ENCODE measurements at regions not wholly inside any gene's neighbourhood (a gene's known extent, or its start where the extent isn't known, plus 50 kb on each side); places are given as distances from the start of the nearest gene placed in this dataset.
"Not testable (repeated sequence)": the region's sequence is repeated elsewhere in the genome, so short reads cannot be mapped to it uniquely, and the experiment has no call there.

DNA sequence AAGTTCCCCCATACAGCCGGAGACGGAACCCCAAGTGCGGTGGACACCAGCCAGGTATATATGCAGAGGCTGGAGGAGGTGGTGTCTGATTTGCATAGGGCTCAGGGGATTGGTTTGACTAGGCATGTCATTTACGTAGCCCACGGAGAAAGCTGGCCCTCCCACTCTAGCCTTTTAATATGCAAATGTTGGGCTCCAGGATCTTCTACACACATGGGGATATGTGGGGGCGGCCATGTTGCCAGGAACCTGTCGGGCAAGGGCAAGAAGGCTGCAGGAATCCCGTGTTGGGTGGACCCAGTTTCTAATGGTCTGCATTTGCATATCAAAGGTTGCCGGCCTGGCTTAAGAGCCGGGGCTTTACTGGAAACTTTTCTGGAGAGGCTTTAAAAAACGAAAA, 57.4 kb downstream of the FTHL17 start:
- DNase-seq = not testable (repeated sequence)

DNA sequence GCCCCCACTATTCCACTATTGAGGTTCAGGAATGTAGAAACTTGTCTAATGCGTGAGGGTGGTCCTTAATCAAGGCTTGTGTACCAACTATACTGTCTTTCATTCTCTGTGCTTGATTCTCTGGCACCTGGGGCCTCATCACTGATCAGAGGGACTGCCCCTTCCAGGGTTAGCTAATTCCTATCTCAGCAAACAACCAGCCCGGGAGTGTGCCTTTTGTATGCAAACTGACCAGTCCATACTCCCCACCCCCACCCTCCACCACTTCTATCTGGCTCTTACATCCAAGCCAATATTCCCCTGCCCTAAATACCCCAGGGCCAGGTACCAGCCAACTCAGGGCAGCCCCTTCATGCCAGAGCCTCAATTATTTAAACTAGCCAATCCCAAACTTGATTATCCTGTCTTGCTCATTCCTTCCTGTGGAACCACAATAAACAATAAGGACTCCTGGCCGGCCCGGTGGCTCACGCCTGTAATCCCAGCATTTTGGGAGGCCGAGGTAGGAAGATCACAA, 59.3 kb downstream of the FTHL17 start:
- no peak for DNase-seq

DNA sequence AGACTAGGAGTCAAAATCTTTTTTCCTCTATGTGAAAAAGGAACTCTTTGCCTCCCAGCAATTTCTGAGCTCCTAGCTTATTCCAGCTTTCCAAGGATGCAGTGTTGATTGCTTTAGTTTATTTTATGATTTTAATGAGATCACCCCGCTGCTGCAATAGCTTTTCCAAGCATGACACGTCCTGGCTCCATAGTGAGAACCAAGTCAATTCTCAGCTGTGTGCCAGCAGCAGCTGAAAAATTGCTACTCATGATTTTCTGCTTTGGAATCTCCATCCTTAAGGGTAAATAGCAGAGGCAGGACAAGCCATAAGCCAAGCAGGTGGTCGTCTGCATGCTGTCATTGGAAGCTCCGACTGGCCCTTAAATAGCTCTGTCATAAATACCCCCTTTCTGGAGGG, 64.5 kb downstream of the FTHL17 start:
- no peak for DNase-seq

DNA sequence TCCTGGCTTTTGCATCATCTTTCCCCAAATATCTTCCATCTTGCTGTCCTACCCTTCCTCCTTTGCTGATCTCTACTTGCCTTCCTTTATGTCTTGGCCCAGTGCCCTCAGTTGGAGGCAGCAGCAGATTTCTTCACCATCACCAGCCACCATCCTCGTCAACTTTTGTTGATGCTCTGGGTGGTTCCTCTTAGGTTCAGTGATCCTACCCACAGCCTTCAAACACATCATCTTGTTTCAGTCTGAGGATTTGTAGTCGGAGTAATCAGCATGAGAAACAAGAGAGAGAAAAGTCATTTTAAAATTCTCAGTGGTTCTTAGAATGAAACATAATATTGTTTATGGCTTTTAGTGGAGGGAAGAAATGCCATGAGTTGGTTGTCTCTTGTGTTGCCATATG, 65.8 kb downstream of the FTHL17 start:
- DNase-seq = no peak

DNA sequence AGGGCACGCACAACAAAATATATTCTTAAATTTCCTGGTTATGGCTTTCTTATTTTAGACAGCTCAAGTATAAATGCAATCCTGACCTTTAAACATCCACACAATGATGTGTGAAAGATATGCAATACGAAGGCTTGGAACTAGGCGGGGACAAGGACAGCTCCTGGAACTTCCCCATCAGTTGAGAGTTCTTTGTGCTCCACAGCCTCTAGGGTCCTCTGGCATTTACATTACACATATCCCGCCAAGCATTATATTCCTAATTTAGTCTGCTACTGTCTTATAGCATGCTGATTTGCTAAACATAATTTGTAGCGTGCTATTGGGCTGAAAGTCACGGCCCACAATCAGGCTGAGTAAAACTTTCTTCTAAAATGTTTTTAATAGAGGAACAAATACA, 74.4 kb downstream of the FTHL17 start:
- DNase-seq = no peak

DNA sequence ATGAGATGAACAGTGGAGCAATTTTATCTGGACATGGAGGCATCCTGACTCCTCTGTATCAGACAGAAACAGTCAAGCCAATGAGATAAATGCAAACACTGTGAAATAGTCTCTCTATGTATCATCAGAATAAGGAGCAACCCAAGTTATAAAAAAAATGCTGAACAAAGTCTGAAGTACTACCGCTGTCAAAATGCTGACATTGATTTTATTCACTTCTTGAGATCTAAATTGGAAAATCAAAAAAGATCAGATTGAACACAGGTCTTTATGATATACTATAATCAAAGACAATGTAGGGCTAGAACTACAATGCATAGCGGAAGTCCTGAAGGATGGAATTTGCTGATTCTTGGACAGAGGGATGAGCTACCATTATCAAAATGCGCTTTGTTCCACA, 76.1 kb downstream of the FTHL17 start:
- DNase-seq = no peak

DNA sequence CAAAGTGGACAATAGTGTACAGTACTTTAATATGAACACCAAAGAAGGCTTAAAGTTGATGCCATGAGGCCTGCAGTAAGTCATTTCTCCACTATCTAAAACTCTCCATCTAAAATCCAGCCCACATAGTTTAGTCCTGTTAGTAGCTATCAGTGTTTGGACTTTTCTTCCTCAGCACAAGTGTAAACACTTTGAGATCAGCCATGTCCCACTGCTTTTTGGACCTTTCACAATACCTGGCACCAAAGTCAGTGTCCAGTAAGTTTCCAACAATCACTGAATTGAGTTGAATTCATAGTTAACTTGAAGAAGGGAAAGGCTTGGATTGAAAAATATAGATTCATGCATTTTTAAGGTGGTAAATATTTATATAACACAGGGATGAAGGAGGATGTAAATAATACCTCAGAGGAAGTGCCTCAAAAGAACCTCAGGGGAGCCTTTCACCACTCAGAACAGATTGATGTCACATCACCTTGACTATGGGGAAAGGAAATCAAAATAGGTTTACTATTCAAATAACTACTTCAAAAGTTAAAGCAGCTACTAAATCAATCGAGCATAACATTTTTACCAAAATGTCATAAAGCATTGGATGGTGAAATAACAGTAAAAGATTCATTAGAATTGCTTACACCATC, 76.7 kb downstream of the FTHL17 start:
- DNase-seq = no peak

DNA sequence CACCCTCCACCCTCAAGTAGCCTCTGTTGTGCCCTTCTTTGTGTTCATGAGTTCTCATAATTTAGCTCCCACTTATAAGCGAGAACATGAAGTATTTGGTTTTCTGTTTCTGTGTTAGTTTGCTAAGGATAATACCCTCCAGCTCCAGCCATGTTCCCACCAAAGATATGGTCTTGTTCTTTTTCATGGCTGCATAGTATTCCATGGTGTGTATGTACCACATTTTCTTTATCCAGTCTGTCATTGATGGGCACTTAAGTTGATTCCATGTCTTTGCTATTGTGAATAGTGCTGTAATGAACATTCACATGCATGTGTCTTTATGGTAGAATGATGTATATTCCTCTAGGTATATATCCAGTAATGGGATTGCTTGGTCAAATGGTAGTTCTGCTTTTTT, 77.8 kb downstream of the FTHL17 start:
- DNase-seq = not testable (repeated sequence)

DNA sequence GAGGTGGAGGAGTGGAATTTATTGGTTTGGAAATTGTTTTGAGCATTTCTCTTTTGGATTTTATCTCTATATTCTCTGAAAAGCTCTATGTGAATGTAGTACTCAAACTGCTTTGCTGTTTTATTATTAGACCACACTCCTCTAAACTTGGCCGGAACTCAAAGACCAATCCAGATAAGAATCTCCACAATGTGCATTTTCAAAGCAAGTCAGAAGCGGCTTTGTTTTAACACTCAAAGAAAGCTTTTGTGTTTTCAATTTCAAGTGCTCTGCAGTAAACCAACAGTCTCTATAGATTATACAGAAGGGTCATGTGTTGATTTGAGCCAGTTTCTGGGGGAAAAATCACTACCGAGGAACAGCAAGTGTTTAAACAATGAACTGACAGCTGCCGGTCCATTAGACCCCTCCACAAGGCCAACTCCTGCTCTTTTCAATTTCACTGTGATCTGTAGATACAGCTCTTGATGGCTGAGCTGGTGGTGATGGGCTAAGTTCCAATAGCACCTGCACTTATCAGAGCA, 79.4 kb downstream of the FTHL17 start:
- DNase-seq = no peak

DNA sequence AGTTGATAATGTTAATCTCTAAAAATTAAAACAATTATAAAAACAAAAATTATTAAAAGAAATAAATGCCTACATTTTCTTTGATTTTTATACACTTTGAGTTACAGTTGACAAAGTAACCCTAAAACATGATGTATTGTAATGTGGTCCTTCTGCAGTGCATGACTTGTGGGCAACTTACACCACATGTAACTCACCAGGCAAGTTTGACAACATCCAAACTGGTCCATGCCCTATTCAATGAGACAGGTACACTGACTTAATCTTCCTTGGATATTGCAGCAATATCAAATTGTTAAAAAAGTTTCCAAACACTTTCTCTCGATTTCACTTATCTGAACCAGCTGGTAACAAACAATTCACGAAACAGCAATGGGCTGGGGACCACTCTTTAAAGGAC, 81.5 kb downstream of the FTHL17 start:
- no peak for DNase-seq

DNA sequence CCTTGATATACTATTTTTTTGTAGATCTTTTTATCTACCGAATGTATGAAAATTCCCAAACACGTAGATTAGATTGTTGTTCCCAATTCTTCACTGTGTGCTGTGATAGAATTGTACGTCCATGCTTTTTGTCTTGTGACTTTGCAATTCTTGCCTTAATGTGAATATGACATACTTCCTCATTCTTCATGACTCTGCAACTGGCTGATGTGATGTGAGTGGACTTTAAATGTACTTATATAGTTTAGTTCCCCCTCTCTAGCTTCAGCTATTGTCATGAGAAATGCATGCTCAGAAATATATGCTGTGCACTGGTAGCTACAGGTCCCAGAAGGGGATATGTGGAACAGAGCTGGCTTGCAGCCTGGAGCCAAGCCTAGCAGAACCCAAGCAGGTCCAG, 89.4 kb downstream of the FTHL17 start:
- no peak for DNase-seq

DNA sequence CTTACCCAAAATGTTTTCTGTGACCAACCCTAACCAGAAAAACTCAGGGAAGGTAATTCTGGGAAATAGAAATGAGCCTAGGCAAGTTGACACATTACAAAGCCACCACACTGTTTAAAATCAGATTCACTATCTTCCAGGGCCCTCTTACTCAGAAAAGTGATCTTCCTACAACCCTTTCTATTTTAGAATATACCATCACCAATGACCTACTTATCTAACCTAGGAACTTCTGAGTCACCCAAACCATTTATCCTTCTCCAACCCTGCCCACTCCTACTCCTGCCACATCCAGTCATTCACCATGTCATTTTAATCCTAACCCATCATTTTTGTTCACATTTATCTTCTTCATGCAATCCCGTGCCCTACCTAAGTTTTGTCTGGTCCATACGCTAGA, 89.9 kb downstream of the FTHL17 start:
- no peak for DNase-seq

DNA sequence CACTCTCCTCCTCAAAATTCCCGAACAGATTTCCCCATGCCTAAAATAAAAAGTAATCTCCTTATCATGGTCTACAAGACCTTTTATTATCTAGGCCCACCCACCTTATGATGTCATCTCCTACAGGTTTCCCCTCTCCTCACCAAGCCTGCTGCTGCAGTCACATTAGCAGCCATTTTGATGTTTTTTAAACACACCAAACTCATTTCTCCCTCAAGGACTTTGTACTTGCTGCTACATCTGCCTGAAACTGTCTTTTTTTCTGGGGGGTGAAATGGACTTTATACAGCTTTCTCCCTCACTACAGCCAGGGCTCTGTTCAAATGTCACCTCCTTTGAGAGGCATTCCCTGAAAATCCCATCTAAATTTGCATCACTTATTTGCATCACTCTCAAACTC, 90.2 kb upstream of the TAB3 start:
- DNase-seq = no peak

DNA sequence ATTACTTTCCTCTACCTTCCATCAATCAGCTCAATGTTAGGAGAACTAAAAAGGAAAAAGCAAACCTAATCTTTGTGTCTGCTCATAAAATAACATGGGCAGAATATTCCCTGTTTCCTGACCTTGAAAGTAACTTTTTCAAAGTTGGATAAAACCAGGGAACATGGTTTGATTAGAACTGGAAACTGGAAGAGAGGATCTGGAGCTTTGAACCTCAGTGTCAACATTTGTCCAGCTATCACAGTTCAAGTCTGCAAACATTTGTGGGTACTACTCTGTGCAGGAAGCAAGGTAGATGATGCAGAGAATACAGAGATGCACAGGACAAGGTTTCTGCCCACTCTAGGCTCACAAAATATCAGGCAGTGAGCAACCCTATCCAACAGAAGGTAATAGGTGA, 86.4 kb upstream of the TAB3 start:
- DNase-seq = no peak

DNA sequence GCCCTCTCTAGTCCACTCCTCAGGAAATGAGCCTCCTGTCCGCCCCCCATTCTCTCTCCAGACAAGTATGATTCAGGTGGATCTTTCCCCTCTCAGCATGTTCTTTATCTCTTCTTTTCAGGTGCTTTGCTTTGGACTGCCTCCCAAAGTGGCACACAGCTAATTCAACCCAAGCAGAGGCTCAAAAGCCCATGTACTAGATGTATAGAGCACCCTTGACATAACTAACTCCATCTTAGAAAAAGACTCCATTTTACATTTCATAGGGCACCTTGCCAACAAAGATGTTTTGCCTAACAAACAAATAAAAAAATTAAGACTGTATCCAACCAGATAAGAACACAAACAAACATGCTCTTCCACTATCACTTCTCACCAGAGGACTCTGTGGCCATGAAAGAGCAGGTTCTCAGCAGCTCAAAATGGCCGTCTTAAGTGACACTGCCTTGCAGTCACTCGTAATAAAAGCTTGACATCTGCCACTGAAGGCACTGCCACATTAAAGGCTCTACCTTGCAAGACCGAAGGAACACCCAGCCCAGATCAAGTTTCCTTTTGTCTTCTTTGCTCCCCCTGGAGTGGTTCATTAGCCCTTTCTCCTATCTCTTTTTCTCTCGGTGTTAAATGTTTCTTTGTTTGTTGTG, 84.9 kb upstream of the TAB3 start:
- DNase-seq = no peak

DNA sequence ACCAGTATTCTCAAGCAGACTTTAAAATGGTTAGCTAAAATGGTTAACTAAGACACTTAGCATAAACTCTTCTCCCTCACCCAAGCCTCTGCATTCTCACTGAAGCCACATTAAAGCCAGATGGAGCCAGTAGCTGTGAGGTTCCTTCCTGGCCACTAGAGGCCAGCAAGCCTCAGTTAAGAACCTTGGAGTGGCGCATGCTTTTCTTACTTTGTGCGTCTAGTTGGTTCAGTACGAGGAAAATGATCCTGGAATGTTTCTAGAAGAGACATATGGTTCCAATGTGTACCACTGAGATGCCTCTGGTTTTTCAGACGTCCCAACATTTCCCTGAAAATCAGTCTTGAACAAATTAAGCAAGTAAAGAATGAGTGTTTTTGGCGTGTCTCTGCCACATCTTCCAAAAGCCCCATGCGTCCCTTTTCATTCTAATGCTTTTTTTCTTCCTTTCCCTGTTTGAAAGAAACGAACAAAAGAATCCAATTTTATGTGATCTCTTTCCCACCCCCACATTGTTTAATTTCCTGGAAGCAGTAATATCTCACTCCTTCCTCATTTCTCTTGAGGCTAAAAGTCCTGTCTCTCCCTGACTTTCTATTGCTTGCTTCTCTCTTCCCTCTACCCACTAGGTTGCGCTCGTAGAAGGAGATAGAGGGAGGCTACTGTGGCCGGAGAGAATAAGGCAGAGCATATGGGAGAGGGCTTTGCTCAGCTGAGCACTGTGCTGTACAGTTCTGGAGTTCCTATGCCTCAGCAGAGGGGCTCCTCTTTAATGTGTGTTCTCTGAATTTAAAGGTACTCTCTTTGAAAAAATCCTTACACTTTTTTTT, 82.9 kb upstream of the TAB3 start:
- peak; percentile 60 for DNase-seq

DNA sequence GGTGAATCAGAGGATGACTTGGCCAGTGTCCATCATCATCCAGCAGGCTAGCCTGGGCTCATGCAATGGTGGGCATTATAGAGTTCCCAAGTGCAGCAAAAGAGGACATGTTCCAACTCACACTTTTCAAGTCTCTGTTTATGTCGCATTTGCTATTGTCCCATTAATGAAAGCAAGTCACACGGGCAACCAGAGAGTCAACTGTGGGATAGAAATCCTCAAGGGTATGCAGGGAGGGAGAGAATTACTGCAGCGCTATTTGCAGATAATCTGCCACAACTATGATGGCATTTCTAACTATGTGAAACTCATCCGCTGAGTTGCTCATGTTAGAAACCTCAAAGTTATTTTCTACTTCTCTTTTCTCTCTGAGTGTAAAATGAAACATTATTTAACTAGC, 78.5 kb upstream of the TAB3 start:
- no peak for DNase-seq

DNA sequence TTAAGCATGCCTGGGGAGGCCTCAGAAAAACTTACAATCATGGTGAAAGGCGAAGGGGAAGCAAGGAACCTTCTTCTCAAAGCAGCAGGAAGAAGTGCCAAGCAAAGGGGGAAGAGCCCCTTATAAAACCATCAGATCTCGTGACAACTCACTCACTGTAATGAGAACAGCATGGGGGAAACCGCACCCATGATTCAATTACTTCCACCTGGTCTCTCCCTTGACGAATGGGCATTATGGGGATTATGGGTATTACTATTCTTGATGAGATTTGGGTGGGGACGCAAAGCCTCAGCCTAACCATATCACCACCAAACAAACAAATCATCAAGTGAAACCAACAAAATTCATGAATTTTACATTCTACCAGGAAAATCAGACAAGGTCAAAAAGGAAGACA, 76.7 kb upstream of the TAB3 start:
- no peak for DNase-seq

DNA sequence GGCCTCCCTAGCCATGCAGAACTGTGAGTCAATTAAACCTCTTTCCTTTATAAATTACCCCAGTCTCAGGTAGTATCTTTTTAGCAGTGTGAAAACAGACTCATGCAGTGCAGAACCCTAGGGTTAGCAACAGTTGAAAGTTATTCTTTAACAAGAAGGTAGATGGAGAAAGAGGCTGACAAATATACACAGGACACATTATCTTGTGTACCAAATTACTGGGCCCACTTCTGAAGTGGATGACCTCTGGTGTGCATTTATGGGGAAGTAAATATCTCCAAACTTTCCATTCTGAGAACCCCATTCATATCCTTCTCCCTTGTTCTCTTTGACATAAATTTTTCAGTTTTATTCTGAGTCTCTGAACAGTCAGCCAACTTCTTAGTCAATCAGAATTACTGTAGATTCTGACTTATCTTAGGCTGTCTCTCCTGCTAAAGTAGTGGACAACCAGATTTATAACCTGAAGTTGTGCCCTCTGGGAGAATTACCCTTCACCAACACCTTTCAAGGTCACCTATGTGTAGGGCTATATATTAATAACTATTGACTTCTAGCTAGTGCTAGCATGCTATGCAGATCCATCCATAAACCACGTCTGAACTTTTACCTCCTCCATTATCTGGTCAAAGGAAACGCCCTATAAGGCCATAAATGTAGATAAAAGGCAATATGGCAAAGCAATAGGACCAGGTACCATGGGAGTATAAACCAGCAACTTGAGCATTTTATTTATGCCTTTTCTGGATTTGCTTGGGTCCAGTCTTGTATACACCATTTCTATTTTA, 72.5 kb upstream of the TAB3 start:
- DNase-seq = no peak

DNA sequence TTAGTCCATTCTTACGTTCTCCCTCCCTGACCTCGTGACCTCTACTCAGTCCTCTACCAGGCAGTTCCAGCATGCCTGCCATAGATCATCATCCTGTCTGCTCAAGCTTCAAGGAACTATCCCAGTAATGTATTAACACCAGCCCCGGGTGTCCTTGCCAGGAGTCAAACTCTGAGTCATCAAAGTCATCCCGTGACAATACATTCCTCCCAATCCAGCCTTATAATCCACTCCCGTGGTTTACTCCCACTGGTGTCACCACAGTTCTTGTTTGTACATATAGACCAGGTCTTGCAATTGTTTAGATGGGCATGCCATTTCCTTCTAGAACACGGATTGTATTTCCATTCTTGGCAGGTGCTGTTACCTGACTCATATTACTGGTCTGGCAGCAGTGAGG, 68.7 kb upstream of the TAB3 start:
- peak; percentile 83 for DNase-seq

DNA sequence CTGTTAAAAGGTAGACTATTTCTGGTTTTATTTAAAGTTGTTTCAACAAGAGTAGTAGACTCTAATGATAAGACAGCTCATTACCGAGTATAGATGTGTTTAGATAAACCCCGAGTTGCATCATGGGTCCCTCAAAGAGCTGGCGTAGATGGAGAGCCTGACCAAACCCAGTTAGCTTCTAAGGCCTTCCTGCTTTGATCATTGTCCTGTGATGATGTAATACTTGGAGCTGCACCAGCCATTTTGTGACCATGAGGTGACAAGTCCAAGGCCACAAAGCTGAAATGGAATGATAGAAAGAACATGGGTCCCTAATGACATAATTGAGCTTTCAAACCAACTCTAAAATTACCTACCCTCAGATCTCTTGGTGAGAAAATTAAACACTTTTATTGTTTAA, 66.6 kb upstream of the TAB3 start:
- DNase-seq = no peak

DNA sequence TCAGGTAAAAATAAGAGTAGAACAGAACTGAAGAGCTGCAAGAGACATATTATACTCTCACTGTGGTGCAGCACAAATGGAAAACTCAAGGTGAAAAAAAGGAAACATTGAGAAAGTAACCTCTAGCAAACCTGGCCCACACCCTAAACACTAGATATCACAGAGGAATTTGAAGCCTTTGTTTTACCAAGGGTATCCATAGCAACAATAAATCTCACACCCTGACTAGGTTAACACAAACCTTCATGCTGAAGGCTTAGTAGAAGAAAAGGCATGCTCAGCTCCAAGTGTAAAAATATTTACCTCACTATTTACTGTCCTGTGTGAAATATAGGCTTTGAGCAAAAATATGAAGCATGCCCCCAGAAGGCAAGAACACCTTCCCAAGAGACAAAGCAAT, 61.9 kb upstream of the TAB3 start:
- DNase-seq = no peak

DNA sequence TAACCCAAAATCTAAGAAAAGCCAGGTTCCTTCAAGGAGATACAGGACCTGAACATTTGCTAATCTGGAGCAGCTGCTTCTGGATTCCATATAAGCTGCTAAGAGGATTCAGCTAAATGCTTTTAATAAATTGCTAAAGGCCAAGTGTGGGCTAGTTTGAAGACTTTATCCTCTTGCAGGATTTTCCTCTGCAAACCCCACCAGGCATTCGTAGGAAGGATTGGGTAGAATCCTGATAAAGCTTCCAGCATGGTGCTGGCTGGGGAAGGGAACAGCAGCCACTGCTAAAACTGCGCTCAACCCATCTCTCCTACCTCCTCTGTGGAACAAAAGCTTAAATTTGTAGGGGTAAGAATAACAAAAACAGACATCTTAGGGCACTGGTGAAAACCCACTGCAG, 61.3 kb upstream of the TAB3 start:
- no peak for DNase-seq

Measured in islet precursor cell (in vitro differentiated cells).